SHP77 treated with DMSO at 0.1 percent for 48 hours (cell line): ENCODE measurements at regions not wholly inside any gene's neighbourhood (a gene's known extent, or its start where the extent isn't known, plus 50 kb on each side); places are given as distances from the start of the nearest gene placed in this dataset.

Source experiments
- DNase-seq: peaks from one replicate; lab custom pipeline; 2025; lab: John Stamatoyannopoulos, UW

DNA sequence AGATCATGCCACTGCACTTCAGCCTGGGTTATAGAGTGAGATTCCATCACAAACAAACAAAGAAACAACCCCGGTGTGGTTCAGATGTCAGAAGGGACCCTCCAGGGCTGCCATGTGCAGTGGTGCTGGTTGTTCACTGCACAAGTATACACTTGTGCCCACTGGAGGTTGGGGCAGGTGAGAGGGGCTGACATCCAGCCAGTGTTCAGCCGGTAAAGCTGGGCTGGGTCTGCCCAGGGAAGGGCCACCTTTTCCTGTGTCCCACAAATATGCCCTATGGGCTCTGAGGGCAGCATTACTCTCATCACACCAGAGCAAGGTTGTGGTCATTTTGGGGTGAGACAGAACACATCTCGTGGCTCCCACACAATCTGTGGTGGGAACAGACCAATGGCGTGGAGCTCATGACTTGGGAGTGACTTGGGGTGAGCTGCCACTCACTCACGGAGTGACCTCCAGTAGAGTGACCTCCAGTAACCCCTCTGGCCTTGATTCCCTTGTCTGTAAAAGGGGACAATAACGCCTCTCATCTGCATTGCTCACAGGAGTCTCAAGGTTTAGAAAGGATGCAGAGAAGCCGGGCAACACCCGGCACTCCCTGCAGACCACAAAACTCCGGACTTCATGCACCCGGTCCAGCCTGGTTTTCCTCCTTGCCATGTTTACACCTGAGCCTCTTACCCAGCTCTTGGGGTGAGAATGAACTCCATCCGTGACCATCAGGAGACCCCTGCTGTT, 69.0 kb upstream of the VRK1 start:
- DNase-seq, result no peak

GRCh38 chr14:96729889-96730288, 67.3 kb upstream of the VRK1 start:
- DNase-seq, result no peak

- DNase-seq, result no peak
These were observed 66.8 kb upstream of the VRK1 start for GRCh38 chr14:96730386-96730785.

- DNase-seq, result peak; percentile 45
These were observed 63.0 kb upstream of the VRK1 start for GRCh38 chr14:96734076-96734622.

DNA sequence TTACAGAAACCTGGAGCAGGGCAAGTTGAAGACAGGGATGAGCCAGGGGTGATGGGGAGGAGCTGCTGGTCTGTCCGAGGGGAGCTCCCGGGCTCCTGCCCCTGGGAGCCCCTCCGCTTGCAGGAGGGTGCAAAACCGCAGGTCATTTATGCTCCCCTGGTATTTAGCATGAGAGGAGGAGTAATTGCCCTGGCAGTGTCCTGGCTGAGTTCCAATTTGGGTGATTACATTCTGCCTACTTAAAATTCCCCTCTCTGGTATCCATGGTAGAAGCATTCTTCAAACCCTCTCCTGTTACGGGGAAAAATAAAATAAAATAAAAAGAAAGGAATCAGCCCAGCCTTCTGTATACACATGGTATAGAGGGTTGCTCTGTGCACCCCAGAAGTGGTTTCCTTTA, 61.7 kb upstream of the VRK1 start:
- DNase-seq, result no peak

DNA sequence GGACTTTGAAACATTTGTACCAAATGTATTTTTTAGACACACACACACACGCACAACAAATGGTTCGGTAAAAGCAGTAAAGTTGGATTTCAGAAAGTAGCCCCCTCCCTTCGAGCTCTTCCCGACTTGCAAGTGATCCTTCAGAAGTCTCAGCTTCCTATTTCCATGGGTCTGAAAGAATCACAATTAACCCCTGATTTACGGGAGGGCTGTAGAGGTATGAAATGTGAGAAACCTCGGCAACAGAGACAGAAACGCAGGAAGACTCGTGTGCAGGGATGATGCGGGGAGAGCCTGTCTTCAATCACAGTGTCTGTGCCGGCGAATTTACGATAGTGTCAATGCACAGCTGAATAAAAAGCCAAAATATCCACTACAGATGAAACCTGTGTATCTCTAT, 60.7 kb upstream of the VRK1 start:
- no peak for DNase-seq

DNA sequence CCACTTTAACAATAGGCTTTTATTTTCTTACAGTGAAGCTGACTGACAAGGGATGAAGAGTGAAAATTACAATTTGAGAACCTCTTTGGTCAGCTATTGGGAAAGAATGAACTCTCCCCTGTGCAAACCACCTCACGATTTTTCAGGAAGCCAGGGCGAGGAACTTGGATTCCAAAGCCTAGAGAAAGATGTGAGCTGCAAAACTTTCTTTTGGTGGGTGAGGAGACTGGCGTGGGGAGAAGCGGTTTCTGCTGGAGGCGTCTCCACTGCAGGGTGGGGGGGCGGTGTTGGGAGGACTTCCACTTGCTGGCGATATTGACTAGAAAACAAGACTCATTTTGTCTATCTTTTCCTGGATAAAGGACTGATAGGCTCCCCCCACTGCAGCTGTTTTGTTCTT, 59.3 kb upstream of the VRK1 start:
- no peak for DNase-seq

DNA sequence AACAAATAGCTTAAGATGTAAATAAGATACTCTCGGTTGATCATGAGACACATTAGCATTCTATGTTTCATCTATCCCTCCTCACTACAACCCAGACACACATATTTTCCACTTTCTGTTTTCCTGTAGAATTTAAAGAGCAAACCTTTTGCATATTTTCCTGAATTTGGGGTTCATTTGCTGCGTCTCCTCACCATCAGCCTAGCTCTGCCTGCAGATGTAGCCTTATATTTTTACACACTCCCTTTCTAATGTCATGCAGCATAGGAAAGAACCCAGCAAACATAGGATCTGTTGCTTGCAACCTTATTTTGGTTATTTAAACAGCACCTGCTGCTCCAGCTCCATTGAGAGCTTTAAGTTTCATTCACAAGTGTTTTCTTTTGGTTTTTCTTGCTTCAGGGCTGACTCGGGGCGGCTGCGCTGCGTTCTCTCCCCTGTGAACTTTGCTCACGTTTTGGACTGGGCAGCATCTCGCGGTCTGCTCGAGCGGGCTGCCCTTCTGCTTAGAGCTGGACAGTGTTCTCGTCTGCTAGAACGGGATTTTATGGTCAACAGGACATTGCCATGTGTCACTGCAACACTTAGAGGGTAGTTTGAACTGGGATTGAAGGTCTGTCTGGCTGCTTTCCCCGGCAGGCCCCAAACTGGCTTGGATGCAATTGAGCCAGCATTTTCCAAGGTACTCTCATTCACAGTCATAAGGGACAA, 57.8 kb upstream of the VRK1 start:
- DNase-seq, result peak; percentile 59

DNA sequence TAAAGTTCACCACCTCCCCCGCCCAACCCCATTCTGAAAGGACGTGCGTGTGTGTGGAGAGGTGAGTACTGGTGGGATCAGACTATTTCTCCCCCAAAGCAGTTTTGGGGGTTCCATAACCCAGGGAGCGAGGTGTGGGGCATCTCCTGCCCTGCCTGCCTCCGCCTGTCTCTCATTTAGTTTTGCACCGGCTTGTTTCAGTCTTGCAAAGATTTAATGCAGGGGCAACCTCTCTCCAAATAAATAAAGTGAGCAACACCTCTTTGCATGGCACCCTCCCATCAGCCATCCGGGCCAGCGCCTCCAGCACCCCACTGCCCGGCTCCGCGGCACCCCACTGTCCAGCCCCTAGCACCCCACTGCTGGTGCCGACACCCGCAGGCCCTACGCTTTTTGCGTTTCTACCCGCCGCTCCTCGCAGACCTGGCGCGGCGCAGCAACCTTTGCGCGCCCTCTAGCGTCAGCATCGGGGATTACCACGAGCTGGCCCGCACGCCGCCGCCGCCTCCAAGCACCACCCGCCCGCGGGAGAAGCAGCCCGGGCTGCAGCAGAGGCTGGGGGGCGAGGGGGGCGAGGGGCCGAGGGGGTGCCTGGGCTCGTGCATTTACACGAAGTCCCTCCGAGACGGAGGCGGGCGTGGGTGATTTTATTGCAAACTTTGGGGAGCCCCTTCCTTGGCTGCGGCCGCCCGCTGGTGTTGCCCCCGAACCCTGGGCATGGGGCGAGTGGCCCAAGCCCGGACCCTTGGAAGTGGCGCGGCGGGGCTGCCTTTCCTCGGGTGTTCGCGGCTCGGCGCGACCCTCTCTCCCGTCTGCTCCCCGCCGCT, 55.8 kb upstream of the VRK1 start:
- no peak for DNase-seq

GRCh38 chr14:96744262-96744661, 52.9 kb upstream of the VRK1 start:
- DNase-seq, result no peak

GRCh38 chr14:96745500-96746051, 51.6 kb upstream of the VRK1 start:
- no peak for DNase-seq

GRCh38 chr14:96746101-96746500, 51.1 kb upstream of the VRK1 start:
- DNase-seq, result no peak

DNA sequence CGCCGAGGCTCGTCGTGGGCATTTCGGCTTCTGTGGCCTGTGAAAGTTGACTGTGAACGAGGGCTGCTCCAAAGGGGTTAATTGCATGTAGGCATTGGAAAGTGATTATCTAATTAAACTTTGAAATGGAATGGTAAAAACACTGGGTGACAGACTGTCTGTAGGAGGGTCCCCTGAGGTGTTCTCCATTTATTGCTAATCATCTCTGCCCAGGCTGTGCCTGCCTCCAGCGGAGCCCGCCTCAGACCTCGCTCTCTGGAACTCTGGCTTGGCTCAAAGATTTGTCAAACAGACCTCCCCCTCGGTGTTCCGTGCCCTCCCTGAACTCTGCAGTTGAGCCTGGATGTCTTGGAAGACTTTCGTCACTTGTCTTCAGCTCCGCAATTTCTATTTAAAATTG, 50.2 kb upstream of the VRK1 start:
- DNase-seq, result no peak
